ENCODE measurements at regions not wholly inside any gene's neighbourhood (a gene's known extent, or its start where the extent isn't known, plus 50 kb on each side); places are given as distances from the start of the nearest gene placed in this dataset.

- no peak overlapping the region for H3K27ac ChIP-seq
- WGBS, 4 donors, result 65 to 75% (median 70%) methylated on average over 6 of the region's 6 CpGs
- no peak overlapping the region for H3K4me3 ChIP-seq
- intact Hi-C loops (cut with DNase I), result no loop called here
- DNase-seq, result no peak
- TF ChIP-seq POLR2A (IDR thresholded peaks at IDR 0.05), result no peak
- TF ChIP-seq, protein P1, sequence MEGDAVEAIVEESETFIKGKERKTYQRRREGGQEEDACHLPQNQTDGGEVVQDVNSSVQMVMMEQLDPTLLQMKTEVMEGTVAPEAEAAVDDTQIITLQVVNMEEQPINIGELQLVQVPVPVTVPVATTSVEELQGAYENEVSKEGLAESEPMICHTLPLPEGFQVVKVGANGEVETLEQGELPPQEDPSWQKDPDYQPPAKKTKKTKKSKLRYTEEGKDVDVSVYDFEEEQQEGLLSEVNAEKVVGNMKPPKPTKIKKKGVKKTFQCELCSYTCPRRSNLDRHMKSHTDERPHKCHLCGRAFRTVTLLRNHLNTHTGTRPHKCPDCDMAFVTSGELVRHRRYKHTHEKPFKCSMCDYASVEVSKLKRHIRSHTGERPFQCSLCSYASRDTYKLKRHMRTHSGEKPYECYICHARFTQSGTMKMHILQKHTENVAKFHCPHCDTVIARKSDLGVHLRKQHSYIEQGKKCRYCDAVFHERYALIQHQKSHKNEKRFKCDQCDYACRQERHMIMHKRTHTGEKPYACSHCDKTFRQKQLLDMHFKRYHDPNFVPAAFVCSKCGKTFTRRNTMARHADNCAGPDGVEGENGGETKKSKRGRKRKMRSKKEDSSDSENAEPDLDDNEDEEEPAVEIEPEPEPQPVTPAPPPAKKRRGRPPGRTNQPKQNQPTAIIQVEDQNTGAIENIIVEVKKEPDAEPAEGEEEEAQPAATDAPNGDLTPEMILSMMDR (IDR thresholded peaks at IDR 0.05), result no peak
- no peaks in the 10 kb centered on the region for H3K36me3 ChIP-seq (replicated peaks in 1 of 2)
- H3K9me3 ChIP-seq (replicated peaks in 1 of 3), result no peaks in the 10 kb centered on the region
- no peaks in the 10 kb centered on the region for H3K4me1 ChIP-seq (replicated peaks in 1 of 2)
- H3K27me3 ChIP-seq, result peaks cover 3% of the 10 kb centered on the region
Measured at GRCh38 chr20:51153867-51154707, 131.2 kb upstream of the KCNG1 start.

GRCh38 chr20:51148941-51149340 lies 126.0 kb upstream of the KCNG1 start:
- intact Hi-C loops (cut with DNase I), result no loop called here
- no peak overlapping the region for H3K27ac ChIP-seq
- no peak overlapping the region for H3K4me3 ChIP-seq
- 85 to 92% (median 89%) methylated on average over 2 of the region's 2 CpGs for WGBS, 4 donors
- TF ChIP-seq, protein P1 (IDR thresholded peaks at IDR 0.05), result no peak
- no peak for TF ChIP-seq POLR2A (IDR thresholded peaks at IDR 0.05)
- H3K4me1 ChIP-seq (replicated peaks in 1 of 2), result no peaks in the 10 kb centered on the region
- no peaks in the 10 kb centered on the region for H3K36me3 ChIP-seq (replicated peaks in 1 of 2)
- no peaks in the 10 kb centered on the region for H3K27me3 ChIP-seq
- no peak for DNase-seq
- no peaks in the 10 kb centered on the region for H3K9me3 ChIP-seq (replicated peaks in 1 of 3)

DNA sequence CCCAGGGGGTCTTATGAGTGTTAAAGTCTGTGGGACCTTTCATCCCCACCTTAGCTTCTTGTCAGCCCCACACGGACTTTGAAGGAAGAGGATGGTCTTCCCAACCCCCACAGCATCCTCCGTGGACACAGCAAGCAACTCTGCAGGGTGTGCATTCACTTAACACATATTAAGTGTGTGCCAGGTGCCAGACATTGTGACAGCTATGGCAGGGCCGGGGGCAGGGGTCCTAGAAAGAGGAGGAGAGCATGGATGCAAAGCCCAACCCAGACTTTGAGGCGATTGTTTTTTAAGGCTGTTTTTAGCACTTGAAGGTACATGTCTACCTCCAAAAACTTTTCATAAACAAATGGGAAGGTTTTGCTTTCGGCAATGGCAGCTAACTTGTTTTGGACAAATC lies 121.6 kb upstream of the KCNG1 start:
- Histone ChIP-seq H3K4me1 (replicated peaks in 1 of 2) (no peaks in the 10 kb centered on the region), H3K9me3 (replicated peaks in 1 of 3) (no peaks in the 10 kb centered on the region), H3K36me3 (replicated peaks in 1 of 2) (no peaks in the 10 kb centered on the region), H3K27me3 (peaks cover 3% of the 10 kb centered on the region), H3K27ac (no peak overlapping the region), H3K4me3 (no peak overlapping the region)
- intact Hi-C loops (cut with DNase I), result no loop called here
- TF ChIP-seq POLR2A (IDR thresholded peaks at IDR 0.05), result no peak
- TF ChIP-seq, protein P1 (IDR thresholded peaks at IDR 0.05), result no peak
- DNase-seq, result peak in 1 of 7 donors; percentile 18
- 44 to 53% (median 49%) methylated on average over 5 of the region's 5 CpGs for WGBS, 4 donors

DNA sequence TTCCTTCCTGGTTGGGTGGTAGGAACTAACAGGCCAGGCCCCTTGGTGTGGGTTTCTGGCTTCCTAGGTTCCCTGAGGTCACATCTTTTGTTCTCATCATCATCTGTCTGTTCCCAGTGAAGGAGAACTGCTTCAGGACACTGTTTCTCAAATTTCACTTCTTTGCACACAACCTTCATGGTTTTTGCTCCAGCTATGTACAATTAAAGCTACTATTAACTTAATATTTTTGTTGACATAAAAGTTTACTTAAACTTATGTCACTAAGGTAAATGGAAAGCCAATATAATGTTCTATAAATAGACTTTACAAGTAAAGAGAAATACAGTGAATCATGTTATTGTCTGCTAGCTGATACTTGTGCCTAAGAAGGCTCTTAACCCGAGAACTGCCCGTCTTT lies 120.7 kb upstream of the KCNG1 start:
- intact Hi-C loops (cut with DNase I), result no loop called here
- H3K27ac ChIP-seq, result no peak overlapping the region
- H3K27me3 ChIP-seq, result peaks cover 3% of the 10 kb centered on the region
- WGBS, 4 donors, result 71 to 73% (median 72%) methylated on average over 2 of the region's 2 CpGs
- DNase-seq, result no peak
- H3K36me3 ChIP-seq (replicated peaks in 1 of 2), result no peaks in the 10 kb centered on the region
- no peaks in the 10 kb centered on the region for H3K9me3 ChIP-seq (replicated peaks in 1 of 3)
- H3K4me3 ChIP-seq, result no peak overlapping the region
- no peaks in the 10 kb centered on the region for H3K4me1 ChIP-seq (replicated peaks in 1 of 2)
- TF ChIP-seq, protein P1 (IDR thresholded peaks at IDR 0.05), result no peak
- TF ChIP-seq POLR2A (IDR thresholded peaks at IDR 0.05), result no peak

Data from adrenal gland (tissue), 9 donors.